ENCODE measurements at regions not wholly inside any gene's neighbourhood (a gene's known extent, or its start where the extent isn't known, plus 50 kb on each side); places are given as distances from the start of the nearest gene placed in this dataset.

DNA sequence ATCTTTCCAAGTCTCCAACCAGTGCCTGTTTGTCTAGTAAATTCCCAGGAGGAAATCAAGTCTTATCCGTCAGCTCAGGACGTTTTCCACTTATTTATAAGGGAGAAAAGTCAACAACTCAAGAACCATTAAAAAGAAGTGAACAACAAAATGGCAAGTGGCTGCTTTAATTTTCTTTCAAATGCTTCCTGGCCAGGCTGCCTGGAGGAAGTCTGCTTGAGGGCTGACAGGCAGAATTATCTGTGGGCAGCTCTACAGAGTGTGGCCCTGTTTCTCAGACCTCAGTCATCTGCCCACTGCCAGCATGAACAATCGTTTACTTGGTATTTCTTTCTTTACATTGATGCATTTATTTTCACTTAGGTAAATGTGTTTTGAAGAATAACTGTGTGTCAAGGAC lies 281.9 kb upstream of the ISX start:
- H3K9me3 Mint-ChIP-seq, result peaks cover 10% of the 10 kb centered on the region
- H3K36me3 Mint-ChIP-seq, result no peaks in the 10 kb centered on the region
- H3K27ac Mint-ChIP-seq, result no peak overlapping the region
- Histone ChIP-seq H3K27ac (no peak overlapping the region), H4K20me1 (ENCODE audit: low read depth) (no peaks in the 10 kb centered on the region), H3K36me3 (no peaks in the 10 kb centered on the region), H3K4me2 (peak overlapping the region; percentile 1), H3K4me1 (peaks cover 13% of the 10 kb centered on the region), H3K27me3 (no peaks in the 10 kb centered on the region), H3K79me2 (ENCODE audit: low read depth) (no peaks in the 10 kb centered on the region), H3K9ac (no peak overlapping the region), H3K4me3 (no peak overlapping the region), H2AFZ (replicated peaks) (peak overlapping the region; percentile 22), H3F3A (ENCODE audit: low read depth) (peaks cover 8% of the 10 kb centered on the region), H3K9me3 (ENCODE audit: low read depth) (no peaks in the 10 kb centered on the region)
- no peak for DNase-seq (ENCODE audit: low spot score)
- peaks cover 9% of the 10 kb centered on the region for H3K4me1 Mint-ChIP-seq
- no peak for TF ChIP-seq EZH2phosphoT487 (IDR thresholded peaks at IDR 0.05)
- TF ChIP-seq EZH2 (IDR thresholded peaks at IDR 0.05), result no peak
- TF ChIP-seq, protein P1, sequence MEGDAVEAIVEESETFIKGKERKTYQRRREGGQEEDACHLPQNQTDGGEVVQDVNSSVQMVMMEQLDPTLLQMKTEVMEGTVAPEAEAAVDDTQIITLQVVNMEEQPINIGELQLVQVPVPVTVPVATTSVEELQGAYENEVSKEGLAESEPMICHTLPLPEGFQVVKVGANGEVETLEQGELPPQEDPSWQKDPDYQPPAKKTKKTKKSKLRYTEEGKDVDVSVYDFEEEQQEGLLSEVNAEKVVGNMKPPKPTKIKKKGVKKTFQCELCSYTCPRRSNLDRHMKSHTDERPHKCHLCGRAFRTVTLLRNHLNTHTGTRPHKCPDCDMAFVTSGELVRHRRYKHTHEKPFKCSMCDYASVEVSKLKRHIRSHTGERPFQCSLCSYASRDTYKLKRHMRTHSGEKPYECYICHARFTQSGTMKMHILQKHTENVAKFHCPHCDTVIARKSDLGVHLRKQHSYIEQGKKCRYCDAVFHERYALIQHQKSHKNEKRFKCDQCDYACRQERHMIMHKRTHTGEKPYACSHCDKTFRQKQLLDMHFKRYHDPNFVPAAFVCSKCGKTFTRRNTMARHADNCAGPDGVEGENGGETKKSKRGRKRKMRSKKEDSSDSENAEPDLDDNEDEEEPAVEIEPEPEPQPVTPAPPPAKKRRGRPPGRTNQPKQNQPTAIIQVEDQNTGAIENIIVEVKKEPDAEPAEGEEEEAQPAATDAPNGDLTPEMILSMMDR (IDR thresholded peaks at IDR 0.05), result no peak
- H3K4me3 Mint-ChIP-seq, result no peak overlapping the region
- H3K27me3 Mint-ChIP-seq (ENCODE audit: insufficient read depth, low read depth), result peaks cover 3% of the 10 kb centered on the region

DNA sequence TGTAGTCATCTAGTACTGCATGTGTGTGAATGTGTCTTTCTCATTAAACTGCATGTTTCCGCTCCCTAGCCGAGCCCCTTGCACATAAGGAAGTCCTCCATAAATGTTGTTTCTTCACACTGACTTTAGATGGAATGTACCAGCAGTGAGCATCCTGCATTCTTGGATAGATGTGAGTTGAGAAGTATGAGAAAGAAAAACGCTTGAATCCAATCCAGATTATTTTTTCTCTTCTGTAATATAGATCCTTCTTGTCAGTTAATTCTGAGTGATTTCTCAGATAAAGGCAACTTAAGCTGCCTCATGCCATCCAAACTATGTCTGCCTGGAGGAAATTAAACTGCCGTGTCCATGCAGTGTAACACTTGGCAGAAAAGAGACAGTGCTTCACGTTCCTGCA lies 268.1 kb upstream of the ISX start:
- Mint-ChIP-seq H3K27ac (no peak overlapping the region), H3K36me3 (no peaks in the 10 kb centered on the region), H3K27me3 (ENCODE audit: insufficient read depth, low read depth) (peaks cover 2% of the 10 kb centered on the region), H3K9me3 (no peaks in the 10 kb centered on the region), H3K4me3 (no peak overlapping the region), H3K4me1 (no peaks in the 10 kb centered on the region)
- no peak for DNase-seq (ENCODE audit: low spot score)
- Histone ChIP-seq H3K9ac (no peak overlapping the region), H3K4me1 (no peaks in the 10 kb centered on the region), H3K27me3 (no peaks in the 10 kb centered on the region), H3K27ac (no peak overlapping the region), H3K79me2 (ENCODE audit: low read depth) (no peaks in the 10 kb centered on the region), H3F3A (ENCODE audit: low read depth) (no peaks in the 10 kb centered on the region), H3K9me3 (ENCODE audit: low read depth) (no peaks in the 10 kb centered on the region), H3K36me3 (no peaks in the 10 kb centered on the region), H3K4me2 (no peak overlapping the region), H4K20me1 (ENCODE audit: low read depth) (no peaks in the 10 kb centered on the region), H2AFZ (replicated peaks) (no peak overlapping the region), H3K4me3 (no peak overlapping the region)
- TF ChIP-seq EZH2phosphoT487 (IDR thresholded peaks at IDR 0.05) (no peak), EZH2 (IDR thresholded peaks at IDR 0.05) (no peak)
- TF ChIP-seq, protein P1 (IDR thresholded peaks at IDR 0.05), result no peak

DNA sequence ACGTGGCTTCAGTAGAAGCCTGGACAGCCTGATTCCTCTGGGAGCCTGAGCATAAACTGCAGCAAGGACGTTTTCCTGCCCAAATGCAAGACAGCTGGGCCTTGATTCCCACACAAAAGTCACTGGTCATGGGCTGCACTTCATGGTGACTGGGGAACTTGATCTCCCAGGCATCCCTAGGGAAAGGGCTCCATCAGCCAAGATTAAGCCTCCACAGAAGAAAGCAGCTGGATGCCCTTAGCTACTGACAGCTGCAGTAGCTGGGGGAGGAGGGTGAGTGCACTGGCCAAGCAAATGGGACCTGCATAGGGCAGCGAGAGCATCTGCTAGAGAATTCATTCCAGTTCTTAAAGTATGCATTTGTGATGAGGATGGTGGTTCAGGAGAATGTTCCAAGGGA lies 267.4 kb upstream of the ISX start:
- H3K79me2 ChIP-seq (ENCODE audit: low read depth), result no peaks in the 10 kb centered on the region
- H3K9ac ChIP-seq, result no peak overlapping the region
- Mint-ChIP-seq H3K27ac (no peak overlapping the region), H3K27me3 (ENCODE audit: insufficient read depth, low read depth) (peaks cover 2% of the 10 kb centered on the region), H3K36me3 (no peaks in the 10 kb centered on the region), H3K4me3 (no peak overlapping the region), H3K4me1 (no peaks in the 10 kb centered on the region), H3K9me3 (no peaks in the 10 kb centered on the region)
- no peak overlapping the region for H3K4me2 ChIP-seq
- no peak overlapping the region for H3K4me3 ChIP-seq
- no peaks in the 10 kb centered on the region for H3K4me1 ChIP-seq
- H3F3A ChIP-seq (ENCODE audit: low read depth), result no peaks in the 10 kb centered on the region
- H2AFZ ChIP-seq (replicated peaks), result no peak overlapping the region
- no peaks in the 10 kb centered on the region for H3K9me3 ChIP-seq (ENCODE audit: low read depth)
- DNase-seq (ENCODE audit: low spot score), result no peak
- no peaks in the 10 kb centered on the region for H3K27me3 ChIP-seq
- H3K27ac ChIP-seq, result no peak overlapping the region
- TF ChIP-seq EZH2phosphoT487 (IDR thresholded peaks at IDR 0.05) (no peak), EZH2 (IDR thresholded peaks at IDR 0.05) (no peak)
- TF ChIP-seq, protein P1 (IDR thresholded peaks at IDR 0.05), result no peak
- H3K36me3 ChIP-seq, result no peaks in the 10 kb centered on the region
- no peaks in the 10 kb centered on the region for H4K20me1 ChIP-seq (ENCODE audit: low read depth)
